ENCODE measurements at regions not wholly inside any gene's neighbourhood (a gene's known extent, or its start where the extent isn't known, plus 50 kb on each side); places are given as distances from the start of the nearest gene placed in this dataset.
"Not testable (repeated sequence)": the region's sequence is repeated elsewhere in the genome, so short reads cannot be mapped to it uniquely, and the experiment has no call there.

- no peak for DNase-seq
Observed at GRCh38 chr14:25537846-25538455, 488.0 kb upstream of the STXBP6 start.

- DNase-seq, result no peak
Observed at GRCh38 chr14:25526290-25526689, 476.3 kb upstream of the STXBP6 start.

- DNase-seq, result no peak
Observed at GRCh38 chr14:25522926-25523325, 473.0 kb upstream of the STXBP6 start.

- DNase-seq, result no peak
Observed at GRCh38 chr14:25522116-25522515, 472.2 kb upstream of the STXBP6 start.

- DNase-seq, result no peak
Observed at GRCh38 chr14:25521616-25522015, 471.7 kb upstream of the STXBP6 start.

- no peak for DNase-seq
Observed at GRCh38 chr14:25520821-25521220, 470.9 kb upstream of the STXBP6 start.

GRCh38 chr14:25518364-25518763, 468.4 kb upstream of the STXBP6 start:
- no peak for DNase-seq

- no peak for DNase-seq
Observed at GRCh38 chr14:25516838-25517237, 466.9 kb upstream of the STXBP6 start.

GRCh38 chr14:25508845-25509244, 458.9 kb upstream of the STXBP6 start:
- DNase-seq, result no peak

GRCh38 chr14:25501749-25502148, 451.8 kb upstream of the STXBP6 start:
- no peak for DNase-seq

- no peak for DNase-seq
Observed at GRCh38 chr14:25488961-25489360, 439.0 kb upstream of the STXBP6 start.

- DNase-seq, result no peak
Observed at GRCh38 chr14:25485381-25485780, 435.4 kb upstream of the STXBP6 start.

- DNase-seq, result no peak
Observed at GRCh38 chr14:25484906-25485305, 435.0 kb upstream of the STXBP6 start.

GRCh38 chr14:25484235-25484634, 434.3 kb upstream of the STXBP6 start:
- DNase-seq, result no peak

- no peak for DNase-seq
Observed at GRCh38 chr14:25477316-25478098, 427.6 kb upstream of the STXBP6 start.

- no peak for DNase-seq
Observed at GRCh38 chr14:25472700-25473099, 422.8 kb upstream of the STXBP6 start.

GRCh38 chr14:25464772-25465171, 414.8 kb upstream of the STXBP6 start:
- no peak for DNase-seq

GRCh38 chr14:25464078-25464477, 414.1 kb upstream of the STXBP6 start:
- DNase-seq, result no peak

GRCh38 chr14:25463480-25463879, 413.5 kb upstream of the STXBP6 start:
- no peak for DNase-seq

- DNase-seq, result no peak
Observed at GRCh38 chr14:25461780-25462179, 411.8 kb upstream of the STXBP6 start.

- no peak for DNase-seq
Observed at GRCh38 chr14:25444381-25444780, 394.4 kb upstream of the STXBP6 start.

- DNase-seq, result not testable (repeated sequence)
Observed at GRCh38 chr14:25440382-25440781, 390.4 kb upstream of the STXBP6 start.

- DNase-seq, result no peak
Observed at GRCh38 chr14:25436906-25437305, 387.0 kb upstream of the STXBP6 start.

GRCh38 chr14:25436288-25436875, 386.4 kb upstream of the STXBP6 start:
- DNase-seq, result no peak
